GM12878 (cell line): ENCODE measurements at regions not wholly inside any gene's neighbourhood (a gene's known extent, or its start where the extent isn't known, plus 50 kb on each side); places are given as distances from the start of the nearest gene placed in this dataset.

ENCODE experiments used
- ATAC-seq: fragments of 200-7000 bp; cut with Tn5 transposase; 3 replicates; pipeline ENCODE4 v1.9.1; 2020; ENCODE audit warnings: mild to moderate bottlenecking, moderate library complexity
- BruUV-seq: library from RNA; stranded (reverse); fragments of 400-500 nt; replicated peaks from 2 replicates; lab custom pipeline; 2021; lab: Mats Ljungman, UMichigan
- CTCF ChIA-PET: fragments of 300-600 bp; sonication (Branson Sonifier 250); formaldehyde crosslinking; extraction: SDS; loops from one replicate; lab custom pipeline; 2021; ENCODE audit warnings: inconsistent platforms; lab: Yijun Ruan, JAX
- POLR2A ChIA-PET: fragments of 350-600 bp; formaldehyde crosslinking; extraction: SDS; loops from one replicate; lab custom pipeline; 2021; ENCODE audit warnings: inconsistent platforms; lab: Charles Lee
- RAD21 ChIA-PET: fragments of 300-600 bp; sonication (Branson Sonifier 250); formaldehyde crosslinking; loops from one replicate; lab custom pipeline; 2023; ENCODE audit warnings: antibody characterized with exemption; ENCODE audit not compliant: unreplicated experiment; lab: Charles Lee
- SMC1A ChIA-PET: fragments of 300-600 bp; sonication (Branson Sonifier 250); formaldehyde crosslinking; loops from one replicate; lab custom pipeline; 2023; ENCODE audit not compliant: unreplicated experiment, uncharacterized antibody; lab: Charles Lee
- DNase-seq: peaks from one replicate; pipeline ENCODE4 v3.0.0-alpha.2; 2011; ENCODE audit warnings: low read depth, low spot score
- FAIRE-seq: peaks from 3 replicates; lab custom pipeline; 2011; peaks lifted over from hg19 to GRCh38; lab: Jason Lieb, UNC
- H2AFZ ChIP-seq: 2 replicates; pipeline ENCODE4 v1.6.0; 2011; ENCODE audit warnings: low read depth, low read length, control low read depth; ENCODE audit not compliant: control insufficient read depth
- H3K27ac ChIP-seq: 2 replicates; pipeline ENCODE4 v1.5.1; 2011; ENCODE audit warnings: control low read depth; ENCODE audit not compliant: control insufficient read depth, insufficient read depth
- H3K27me3 ChIP-seq, 2 experiments: replicated peaks in 1 of 2; 2 replicates each; pipeline versions ENCODE4 v1.6.0 to v1.6.1; 2011; ENCODE audit warnings: low read length in 1 of 2; ENCODE audit not compliant: control insufficient read depth in 2 of 2, insufficient read depth in 2 of 2
- H3K36me3 ChIP-seq, 2 experiments: 2 replicates each; pipeline ENCODE4 v1.5.1; 2011; ENCODE audit warnings: low read length in 1 of 2; ENCODE audit not compliant: control insufficient read depth in 2 of 2, insufficient read depth in 2 of 2
- H3K4me1 ChIP-seq: 2 replicates; pipeline ENCODE4 v1.6.1; 2011; ENCODE audit warnings: mild to moderate bottlenecking, low read length, moderate library complexity, mixed read lengths; ENCODE audit not compliant: control insufficient read depth, insufficient read depth
- H3K4me2 ChIP-seq: 2 replicates; pipeline ENCODE4 v1.6.0; 2011; ENCODE audit warnings: control low read depth; ENCODE audit not compliant: control insufficient read depth, insufficient read depth
- H3K4me3 ChIP-seq: fragments of 200-600 bp; sonication (generic); 2 replicates; pipeline ENCODE4 v1.5.1; 2016
- H3K79me2 ChIP-seq: 2 replicates; pipeline ENCODE4 v1.6.0; 2011; ENCODE audit warnings: low read length; ENCODE audit not compliant: control insufficient read depth, insufficient read depth
- H3K9ac ChIP-seq: 2 replicates; pipeline ENCODE4 v1.8.0; 2011; ENCODE audit warnings: low read length, control low read depth, mixed read lengths; ENCODE audit not compliant: control insufficient read depth, insufficient read depth
- H3K9me3 ChIP-seq: replicated peaks from 3 replicates; pipeline ENCODE4 v1.5.1; 2011; ENCODE audit warnings: mild to moderate bottlenecking, low read length; ENCODE audit not compliant: control insufficient read depth, insufficient read depth
- H4K20me1 ChIP-seq: 2 replicates; pipeline ENCODE4 v1.6.0; 2011; ENCODE audit not compliant: control insufficient read depth, insufficient read depth
- HDAC6 ChIP-seq: fragments of 200-600 bp; sonication (generic); IDR thresholded peaks from one replicate; pipeline ENCODE4 v1.8.0; 2017; ENCODE audit warnings: antibody characterized with exemption; ENCODE audit not compliant: unreplicated experiment
- KLF5 ChIP-seq: fragments of 450-650 bp; IDR thresholded peaks from 2 replicates; pipeline ENCODE4 v1.6.1; 2014; ENCODE audit warnings: mild to moderate bottlenecking; ENCODE audit not compliant: partially characterized antibody
- MYB ChIP-seq: fragments of 150-350 bp; IDR thresholded peaks from 2 replicates; pipeline ENCODE4 v1.6.1; 2014; ENCODE audit warnings: mild to moderate bottlenecking, low read depth, low read length, borderline replicate concordance
- PML ChIP-seq: IDR thresholded peaks from 2 replicates; pipeline ENCODE4 v1.6.1; 2012; ENCODE audit warnings: low read length, inconsistent platforms
- RCOR1 ChIP-seq: conservative IDR thresholded peaks from 2 replicates; pipeline ENCODE4 v1.6.1; 2012; ENCODE audit warnings: low read depth, low read length, improper control_type of control experiment
- SMAD5 ChIP-seq: IDR thresholded peaks from 2 replicates; pipeline ENCODE4 v1.6.1; 2016; ENCODE audit warnings: antibody characterized with exemption, low read depth
- WGBS: methylation state at CpG from one replicate; pipeline ENCODE4 v1.1.6; 2016; ENCODE audit warnings: low lambda C conversion rate; ENCODE audit not compliant: insufficient replicate concordance, insufficient coverage; ENCODE audit errors: missing lambda C conversion rate; 5-methylcytosine and 5-hydroxymethylcytosine counted together
- in situ Hi-C: fragments of 300-500 bp; cut with MboI; formaldehyde crosslinking; loops from 9 replicates; pipeline ENCODE4 v1.14.3; 2018; ENCODE audit warnings: mixed read lengths
- intact Hi-C: fragments of 100-400 bp; cut with micrococcal nuclease; formaldehyde crosslinking; loops from one replicate; pipeline ENCODE4 v1.14.2; 2022; ENCODE audit not compliant: unreplicated experiment
- TF ChIP-seq, protein P1 (sequence below): IDR thresholded peaks from 2 replicates; pipeline ENCODE4 v1.6.1; 2011; ENCODE audit warnings: low read depth, mild to moderate bottlenecking, low read length, moderate library complexity, borderline replicate concordance; ENCODE audit errors: extremely low read depth
- TF ChIP-seq, protein P2 (sequence below): fragments of 450-650 bp; IDR thresholded peaks from 2 replicates; pipeline ENCODE4 v1.6.1; 2016; ENCODE audit warnings: mild to moderate bottlenecking, moderate library complexity, borderline replicate concordance
- TF ChIP-seq, protein P3 (sequence below): fragments of 450-650 bp; IDR thresholded peaks from 2 replicates; pipeline ENCODE4 v1.6.1; 2016; ENCODE audit warnings: mild to moderate bottlenecking
- TF ChIP-seq, protein P4 (sequence below): fragments of 450-650 bp; IDR thresholded peaks from 2 replicates; pipeline ENCODE4 v1.6.1; 2017; ENCODE audit warnings: mild to moderate bottlenecking, low read depth, inconsistent platforms; ENCODE audit not compliant: poor library complexity, severe bottlenecking
- TF ChIP-seq, protein P5 (sequence below): fragments of 450-650 bp; IDR thresholded peaks from 2 replicates; pipeline ENCODE4 v1.6.1; 2017; ENCODE audit warnings: mild to moderate bottlenecking, moderate library complexity

DNA sequence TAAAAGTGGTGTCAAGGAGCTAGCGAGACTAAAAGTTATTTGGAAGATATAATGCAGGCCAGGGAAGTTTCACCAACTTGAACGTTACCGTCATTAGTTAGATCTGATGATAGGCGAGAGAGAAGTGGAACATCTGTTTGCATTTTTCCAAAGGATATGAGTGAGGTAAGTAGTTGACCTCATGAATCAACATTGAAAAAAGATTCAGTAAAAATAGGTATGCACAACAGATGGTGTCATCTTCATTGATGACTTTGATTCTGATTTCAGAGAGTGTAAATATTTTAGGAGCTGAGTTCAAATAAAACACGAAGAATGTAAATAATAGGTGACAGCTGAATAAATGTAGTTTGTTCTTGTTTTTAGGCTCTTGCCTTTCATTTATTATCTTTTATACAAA lies 998.9 kb upstream of the CDH6 start (continued):
- TF ChIP-seq, protein P1, sequence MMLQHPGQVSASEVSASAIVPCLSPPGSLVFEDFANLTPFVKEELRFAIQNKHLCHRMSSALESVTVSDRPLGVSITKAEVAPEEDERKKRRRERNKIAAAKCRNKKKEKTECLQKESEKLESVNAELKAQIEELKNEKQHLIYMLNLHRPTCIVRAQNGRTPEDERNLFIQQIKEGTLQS = no peak
- TF ChIP-seq SMAD5 = no peak
- TF ChIP-seq PML = no peak
- no peak for TF ChIP-seq KLF5

DNA sequence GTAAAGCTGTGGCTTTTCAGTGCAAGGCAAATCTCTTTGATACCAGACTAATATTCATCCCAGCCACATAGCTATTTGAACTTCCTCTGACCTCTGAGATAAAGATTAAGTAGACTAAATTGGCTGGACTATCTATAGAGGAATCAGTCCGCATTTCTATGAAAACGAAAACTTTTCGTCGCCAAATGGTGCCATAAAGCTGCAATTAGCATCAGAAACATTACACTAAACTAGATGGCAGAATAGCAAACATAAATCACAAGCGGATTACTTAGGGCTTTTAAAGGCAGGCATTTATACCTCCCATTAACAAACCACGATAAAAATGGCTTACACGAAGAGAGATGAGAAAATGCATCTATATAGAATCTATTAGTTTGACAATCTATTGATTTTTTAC lies 1009.7 kb upstream of the CDH6 start:
- DNase-seq = no peak
- H3K27ac ChIP-seq = no peak overlapping the region
- intact Hi-C loops = no loop called here
- SMC1A ChIA-PET = interaction anchor here (1.5 kb wide), 1 partner anchor 14 kb away, joined by 4 read pairs; no protein-coding TSS in a partner anchor
- FAIRE-seq = no peak
- no peaks in the 10 kb centered on the region for H3K79me2 ChIP-seq
- RAD21 ChIA-PET = interaction anchor here (0.7 kb wide), 1 partner anchor 13 kb away, joined by 3 read pairs; no protein-coding TSS in a partner anchor
- in situ Hi-C loops = no loop called here
- no TSS peak for BruUV-seq
- ATAC-seq = no peak
- no peaks in the 10 kb centered on the region for H3K9me3 ChIP-seq
- no peaks in the 10 kb centered on the region for H3K4me1 ChIP-seq
- H3K9ac ChIP-seq = no peak overlapping the region
- H3K36me3 ChIP-seq = no peaks in the 10 kb centered on the region
- no peak overlapping the region for H2AFZ ChIP-seq
- H3K27me3 ChIP-seq = no peaks in the 10 kb centered on the region
- WGBS = 26% methylated on average over 7 of the region's 7 CpGs
- no peak overlapping the region for H3K4me3 ChIP-seq
- H3K4me2 ChIP-seq = no peak overlapping the region
- POLR2A ChIA-PET = no interaction called here
- CTCF ChIA-PET = no interaction called here
- no peaks in the 10 kb centered on the region for H4K20me1 ChIP-seq
- TF ChIP-seq, protein P2, sequence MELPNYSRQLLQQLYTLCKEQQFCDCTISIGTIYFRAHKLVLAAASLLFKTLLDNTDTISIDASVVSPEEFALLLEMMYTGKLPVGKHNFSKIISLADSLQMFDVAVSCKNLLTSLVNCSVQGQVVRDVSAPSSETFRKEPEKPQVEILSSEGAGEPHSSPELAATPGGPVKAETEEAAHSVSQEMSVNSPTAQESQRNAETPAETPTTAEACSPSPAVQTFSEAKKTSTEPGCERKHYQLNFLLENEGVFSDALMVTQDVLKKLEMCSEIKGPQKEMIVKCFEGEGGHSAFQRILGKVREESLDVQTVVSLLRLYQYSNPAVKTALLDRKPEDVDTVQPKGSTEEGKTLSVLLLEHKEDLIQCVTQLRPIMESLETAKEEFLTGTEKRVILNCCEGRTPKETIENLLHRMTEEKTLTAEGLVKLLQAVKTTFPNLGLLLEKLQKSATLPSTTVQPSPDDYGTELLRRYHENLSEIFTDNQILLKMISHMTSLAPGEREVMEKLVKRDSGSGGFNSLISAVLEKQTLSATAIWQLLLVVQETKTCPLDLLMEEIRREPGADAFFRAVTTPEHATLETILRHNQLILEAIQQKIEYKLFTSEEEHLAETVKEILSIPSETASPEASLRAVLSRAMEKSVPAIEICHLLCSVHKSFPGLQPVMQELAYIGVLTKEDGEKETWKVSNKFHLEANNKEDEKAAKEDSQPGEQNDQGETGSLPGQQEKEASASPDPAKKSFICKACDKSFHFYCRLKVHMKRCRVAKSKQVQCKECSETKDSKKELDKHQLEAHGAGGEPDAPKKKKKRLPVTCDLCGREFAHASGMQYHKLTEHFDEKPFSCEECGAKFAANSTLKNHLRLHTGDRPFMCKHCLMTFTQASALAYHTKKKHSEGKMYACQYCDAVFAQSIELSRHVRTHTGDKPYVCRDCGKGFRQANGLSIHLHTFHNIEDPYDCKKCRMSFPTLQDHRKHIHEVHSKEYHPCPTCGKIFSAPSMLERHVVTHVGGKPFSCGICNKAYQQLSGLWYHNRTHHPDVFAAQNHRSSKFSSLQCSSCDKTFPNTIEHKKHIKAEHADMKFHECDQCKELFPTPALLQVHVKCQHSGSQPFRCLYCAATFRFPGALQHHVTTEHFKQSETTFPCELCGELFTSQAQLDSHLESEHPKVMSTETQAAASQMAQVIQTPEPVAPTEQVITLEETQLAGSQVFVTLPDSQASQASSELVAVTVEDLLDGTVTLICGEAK = no peak
- TF ChIP-seq MYB (no peak), HDAC6 (no peak), RCOR1 (no peak)
- TF ChIP-seq, protein P3, sequence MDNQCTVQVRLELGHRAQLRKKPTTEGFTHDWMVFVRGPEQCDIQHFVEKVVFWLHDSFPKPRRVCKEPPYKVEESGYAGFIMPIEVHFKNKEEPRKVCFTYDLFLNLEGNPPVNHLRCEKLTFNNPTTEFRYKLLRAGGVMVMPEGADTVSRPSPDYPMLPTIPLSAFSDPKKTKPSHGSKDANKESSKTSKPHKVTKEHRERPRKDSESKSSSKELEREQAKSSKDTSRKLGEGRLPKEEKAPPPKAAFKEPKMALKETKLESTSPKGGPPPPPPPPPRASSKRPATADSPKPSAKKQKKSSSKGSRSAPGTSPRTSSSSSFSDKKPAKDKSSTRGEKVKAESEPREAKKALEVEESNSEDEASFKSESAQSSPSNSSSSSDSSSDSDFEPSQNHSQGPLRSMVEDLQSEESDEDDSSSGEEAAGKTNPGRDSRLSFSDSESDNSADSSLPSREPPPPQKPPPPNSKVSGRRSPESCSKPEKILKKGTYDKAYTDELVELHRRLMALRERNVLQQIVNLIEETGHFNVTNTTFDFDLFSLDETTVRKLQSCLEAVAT = no peak
- TF ChIP-seq, protein P4, sequence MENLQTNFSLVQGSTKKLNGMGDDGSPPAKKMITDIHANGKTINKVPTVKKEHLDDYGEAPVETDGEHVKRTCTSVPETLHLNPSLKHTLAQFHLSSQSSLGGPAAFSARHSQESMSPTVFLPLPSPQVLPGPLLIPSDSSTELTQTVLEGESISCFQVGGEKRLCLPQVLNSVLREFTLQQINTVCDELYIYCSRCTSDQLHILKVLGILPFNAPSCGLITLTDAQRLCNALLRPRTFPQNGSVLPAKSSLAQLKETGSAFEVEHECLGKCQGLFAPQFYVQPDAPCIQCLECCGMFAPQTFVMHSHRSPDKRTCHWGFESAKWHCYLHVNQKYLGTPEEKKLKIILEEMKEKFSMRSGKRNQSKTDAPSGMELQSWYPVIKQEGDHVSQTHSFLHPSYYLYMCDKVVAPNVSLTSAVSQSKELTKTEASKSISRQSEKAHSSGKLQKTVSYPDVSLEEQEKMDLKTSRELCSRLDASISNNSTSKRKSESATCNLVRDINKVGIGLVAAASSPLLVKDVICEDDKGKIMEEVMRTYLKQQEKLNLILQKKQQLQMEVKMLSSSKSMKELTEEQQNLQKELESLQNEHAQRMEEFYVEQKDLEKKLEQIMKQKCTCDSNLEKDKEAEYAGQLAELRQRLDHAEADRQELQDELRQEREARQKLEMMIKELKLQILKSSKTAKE = no peak
- TF ChIP-seq, protein P5, sequence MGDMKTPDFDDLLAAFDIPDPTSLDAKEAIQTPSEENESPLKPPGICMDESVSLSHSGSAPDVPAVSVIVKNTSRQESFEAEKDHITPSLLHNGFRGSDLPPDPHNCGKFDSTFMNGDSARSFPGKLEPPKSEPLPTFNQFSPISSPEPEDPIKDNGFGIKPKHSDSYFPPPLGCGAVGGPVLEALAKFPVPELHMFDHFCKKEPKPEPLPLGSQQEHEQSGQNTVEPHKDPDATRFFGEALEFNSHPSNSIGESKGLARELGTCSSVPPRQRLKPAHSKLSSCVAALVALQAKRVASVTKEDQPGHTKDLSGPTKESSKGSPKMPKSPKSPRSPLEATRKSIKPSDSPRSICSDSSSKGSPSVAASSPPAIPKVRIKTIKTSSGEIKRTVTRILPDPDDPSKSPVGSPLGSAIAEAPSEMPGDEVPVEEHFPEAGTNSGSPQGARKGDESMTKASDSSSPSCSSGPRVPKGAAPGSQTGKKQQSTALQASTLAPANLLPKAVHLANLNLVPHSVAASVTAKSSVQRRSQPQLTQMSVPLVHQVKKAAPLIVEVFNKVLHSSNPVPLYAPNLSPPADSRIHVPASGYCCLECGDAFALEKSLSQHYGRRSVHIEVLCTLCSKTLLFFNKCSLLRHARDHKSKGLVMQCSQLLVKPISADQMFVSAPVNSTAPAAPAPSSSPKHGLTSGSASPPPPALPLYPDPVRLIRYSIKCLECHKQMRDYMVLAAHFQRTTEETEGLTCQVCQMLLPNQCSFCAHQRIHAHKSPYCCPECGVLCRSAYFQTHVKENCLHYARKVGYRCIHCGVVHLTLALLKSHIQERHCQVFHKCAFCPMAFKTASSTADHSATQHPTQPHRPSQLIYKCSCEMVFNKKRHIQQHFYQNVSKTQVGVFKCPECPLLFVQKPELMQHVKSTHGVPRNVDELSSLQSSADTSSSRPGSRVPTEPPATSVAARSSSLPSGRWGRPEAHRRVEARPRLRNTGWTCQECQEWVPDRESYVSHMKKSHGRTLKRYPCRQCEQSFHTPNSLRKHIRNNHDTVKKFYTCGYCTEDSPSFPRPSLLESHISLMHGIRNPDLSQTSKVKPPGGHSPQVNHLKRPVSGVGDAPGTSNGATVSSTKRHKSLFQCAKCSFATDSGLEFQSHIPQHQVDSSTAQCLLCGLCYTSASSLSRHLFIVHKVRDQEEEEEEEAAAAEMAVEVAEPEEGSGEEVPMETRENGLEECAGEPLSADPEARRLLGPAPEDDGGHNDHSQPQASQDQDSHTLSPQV = no peak
